GM19193 (cell line): ENCODE measurements at regions not wholly inside any gene's neighbourhood (a gene's known extent, or its start where the extent isn't known, plus 50 kb on each side); places are given as distances from the start of the nearest gene placed in this dataset.

ENCODE experiments used
- POLR2A ChIP-seq: IDR thresholded peaks from 4 replicates; pipeline ENCODE4 v1.6.1; 2011; ENCODE audit not compliant: insufficient read depth, insufficient read length; ENCODE audit errors: extremely low read depth

DNA sequence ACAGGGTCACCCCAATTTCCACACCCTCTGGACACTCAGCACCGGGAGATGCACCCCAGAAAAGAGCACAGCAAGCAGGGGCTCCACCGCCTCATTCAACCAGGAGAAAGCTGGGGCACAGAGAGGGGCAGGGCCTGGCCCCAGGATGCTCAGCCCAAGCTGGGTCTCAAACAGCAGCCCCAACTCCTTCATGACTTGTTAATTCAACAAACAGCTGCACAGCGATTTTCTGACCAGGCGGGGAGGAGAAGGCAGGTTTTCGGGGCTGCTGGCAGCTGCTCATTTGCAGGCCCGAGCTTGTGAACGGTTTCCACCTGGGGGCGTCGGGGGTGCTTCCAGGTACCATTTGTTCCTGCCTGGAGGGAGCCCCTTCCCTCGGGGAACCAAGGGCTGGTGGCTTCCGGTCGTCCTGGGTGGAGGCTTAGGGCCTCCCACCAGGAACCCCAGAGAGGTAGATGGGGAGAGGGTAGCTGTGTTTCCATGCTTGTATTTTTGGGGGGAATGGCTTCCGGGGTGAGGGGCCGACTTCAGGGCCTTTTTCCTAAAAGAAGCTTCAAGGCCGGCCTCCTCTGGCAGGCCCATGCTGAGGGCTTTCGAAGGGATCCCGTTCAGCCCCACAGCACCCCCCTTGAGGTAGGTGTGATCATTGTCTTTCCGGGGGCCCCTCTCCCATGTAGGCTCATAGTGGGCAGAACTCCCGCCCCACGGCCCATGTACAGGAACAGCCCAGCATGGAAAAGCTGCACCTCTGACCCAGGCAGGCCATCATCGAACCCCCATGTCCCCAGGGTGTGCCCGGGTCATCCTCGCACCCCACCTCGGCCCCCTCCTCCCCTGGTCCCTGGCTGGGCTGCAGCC lies 191.6 kb upstream of the GSE1 start:
- TF ChIP-seq POLR2A = no peak

- no peak for TF ChIP-seq POLR2A
These were observed 190.9 kb upstream of the GSE1 start for GRCh38 chr16:85422196-85422631.

DNA sequence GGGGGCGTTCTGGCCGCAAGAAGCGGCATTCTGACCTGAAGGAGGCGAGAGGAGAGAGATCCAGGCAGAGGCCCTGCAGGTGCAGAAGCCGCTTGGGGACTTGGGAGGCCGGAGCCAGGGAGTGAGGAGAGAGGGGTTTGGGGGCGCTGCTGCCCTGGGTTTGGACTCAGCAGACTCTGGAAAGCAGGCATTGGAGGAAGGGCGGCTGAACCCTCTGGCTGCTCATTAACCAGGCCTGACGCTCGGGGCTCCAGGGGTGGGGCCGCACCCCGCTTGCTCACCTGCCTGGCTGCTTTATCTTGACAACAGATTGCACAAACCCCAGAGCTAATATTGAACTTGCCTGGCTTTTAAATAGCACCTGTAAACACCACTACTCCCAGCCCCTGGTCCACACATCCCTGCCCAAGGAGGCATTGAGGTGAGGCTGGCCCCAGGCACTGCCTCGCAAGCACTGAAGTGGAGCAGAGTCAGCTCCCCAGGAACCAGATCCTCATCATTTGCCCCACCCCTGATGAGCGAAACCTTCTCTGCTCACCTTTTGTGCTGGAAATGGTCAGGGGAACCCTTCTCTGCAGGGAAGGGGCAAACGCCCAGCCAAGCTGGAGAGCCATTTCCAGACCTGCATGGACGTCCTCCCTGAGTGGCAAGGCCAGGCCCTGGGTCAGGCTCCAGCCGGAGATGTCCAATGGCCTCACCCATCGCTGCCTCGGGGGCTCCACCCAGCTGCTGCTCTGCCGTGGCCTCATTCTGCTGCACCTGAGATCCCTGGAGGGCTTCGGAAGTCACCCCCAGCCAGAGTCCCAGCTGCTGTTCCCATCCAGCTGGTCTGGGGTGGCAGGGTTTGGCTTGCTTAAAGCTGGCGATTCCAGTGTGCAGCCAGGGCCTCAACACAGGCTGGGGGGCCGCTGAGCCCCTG lies 190.2 kb upstream of the GSE1 start:
- no peak for TF ChIP-seq POLR2A

- no peak for TF ChIP-seq POLR2A
These were observed 189.5 kb upstream of the GSE1 start for GRCh38 chr16:85423631-85424030.

DNA sequence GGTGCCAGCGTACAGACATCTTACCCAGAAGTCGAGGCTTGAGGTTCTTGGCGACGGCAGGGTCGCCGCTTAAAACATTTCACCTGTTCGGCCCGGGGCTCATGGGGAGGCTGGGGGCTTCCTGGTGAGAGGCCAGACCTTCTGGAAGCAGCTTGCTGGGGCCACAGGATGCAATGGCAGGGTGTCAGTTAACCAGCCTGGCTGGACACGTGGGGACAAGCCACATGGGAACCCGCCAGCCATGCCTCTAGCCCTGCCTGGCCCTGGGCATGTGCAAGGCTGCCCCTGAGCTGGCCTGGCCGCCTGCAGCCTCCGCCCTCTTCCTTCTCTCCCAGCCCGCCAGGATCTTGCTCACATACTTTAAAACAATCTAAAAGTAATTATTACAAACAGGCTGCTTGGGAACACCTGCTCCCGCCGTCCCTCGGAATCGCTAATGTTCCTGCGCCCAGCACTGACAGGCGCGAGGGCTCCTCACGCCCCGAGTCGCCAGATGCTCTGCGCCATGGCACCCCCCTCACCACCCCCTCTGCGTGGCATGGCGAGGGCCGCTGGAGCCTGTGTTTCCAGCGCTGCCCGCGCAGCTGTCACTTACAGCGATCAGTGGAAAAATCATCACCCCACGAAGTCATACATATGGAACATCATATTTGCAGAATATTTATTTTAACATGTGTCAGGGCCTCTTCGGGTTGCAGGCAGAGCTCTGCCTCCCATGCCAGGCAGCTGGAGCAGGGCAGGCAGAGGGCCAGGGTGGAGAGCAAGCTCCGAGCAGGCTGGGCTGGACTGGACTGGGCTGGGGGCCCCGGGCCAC lies 188.7 kb upstream of the GSE1 start:
- no peak for TF ChIP-seq POLR2A

GRCh38 chr16:85425074-85425662 lies 188.0 kb upstream of the GSE1 start:
- no peak for TF ChIP-seq POLR2A

DNA sequence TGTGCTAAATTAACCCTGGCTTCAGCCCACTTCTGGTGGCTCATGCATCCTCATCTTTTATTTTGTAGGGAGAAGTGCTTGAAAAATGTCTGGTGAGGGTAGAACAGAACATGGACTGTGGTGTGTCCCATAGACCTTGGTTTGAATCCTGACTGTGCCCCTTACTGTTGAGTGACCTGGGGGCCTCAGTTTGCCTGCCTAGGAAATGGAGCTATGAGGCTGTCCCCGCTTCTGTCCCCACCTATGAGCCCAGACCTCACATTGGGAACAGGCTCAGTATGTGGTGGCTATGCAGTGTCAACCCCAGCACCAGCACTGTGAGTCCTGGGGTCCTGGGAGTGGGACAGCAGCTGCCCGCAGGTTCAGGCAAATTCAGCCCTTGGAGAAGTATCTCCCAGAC lies 186.3 kb upstream of the GSE1 start:
- TF ChIP-seq POLR2A = no peak

DNA sequence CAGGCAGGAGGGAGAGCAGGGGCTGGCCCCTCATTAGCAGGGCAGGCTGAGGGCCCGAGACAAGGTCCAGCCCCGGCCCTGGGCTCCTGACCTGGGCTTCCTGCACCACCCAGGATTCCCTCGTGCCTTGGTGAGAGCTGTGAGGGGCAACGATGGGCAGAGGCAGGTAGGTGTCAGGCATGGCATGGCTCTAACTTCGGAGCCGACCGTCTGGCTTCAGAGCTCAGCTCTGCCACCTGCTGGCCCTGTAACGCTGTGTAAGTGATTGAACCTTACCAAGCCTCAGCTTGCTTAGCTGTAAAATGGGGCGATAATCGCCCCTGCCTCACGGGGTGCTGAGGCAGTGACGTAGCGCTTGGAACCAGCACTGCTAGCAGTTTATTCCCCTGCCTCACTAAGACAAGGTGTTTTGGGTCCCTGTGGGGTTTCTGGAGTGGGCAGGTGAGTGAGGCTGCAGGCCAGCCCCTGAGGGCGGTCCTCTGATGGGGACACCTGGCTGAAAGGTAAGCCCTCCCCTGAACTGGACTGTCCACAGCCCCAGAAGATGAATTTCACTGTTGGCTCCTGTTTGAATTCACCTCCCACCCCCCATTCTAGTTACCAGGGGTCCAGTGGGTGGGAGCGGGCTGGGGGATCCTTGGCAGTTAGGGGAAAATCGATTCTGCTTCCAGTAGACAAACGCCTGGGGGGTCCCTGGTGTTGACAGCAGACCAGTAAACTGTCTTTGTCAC lies 184.8 kb upstream of the GSE1 start:
- TF ChIP-seq POLR2A = no peak

GRCh38 chr16:85428899-85429775 lies 184.0 kb upstream of the GSE1 start:
- no peak for TF ChIP-seq POLR2A

- no peak for TF ChIP-seq POLR2A
These were observed 183.2 kb upstream of the GSE1 start for GRCh38 chr16:85429776-85430522.

- TF ChIP-seq POLR2A = no peak
These were observed 182.3 kb upstream of the GSE1 start for GRCh38 chr16:85430523-85431421.
